ENCODE measurements at regions not wholly inside any gene's neighbourhood (a gene's known extent, or its start where the extent isn't known, plus 50 kb on each side); places are given as distances from the start of the nearest gene placed in this dataset.

DNA sequence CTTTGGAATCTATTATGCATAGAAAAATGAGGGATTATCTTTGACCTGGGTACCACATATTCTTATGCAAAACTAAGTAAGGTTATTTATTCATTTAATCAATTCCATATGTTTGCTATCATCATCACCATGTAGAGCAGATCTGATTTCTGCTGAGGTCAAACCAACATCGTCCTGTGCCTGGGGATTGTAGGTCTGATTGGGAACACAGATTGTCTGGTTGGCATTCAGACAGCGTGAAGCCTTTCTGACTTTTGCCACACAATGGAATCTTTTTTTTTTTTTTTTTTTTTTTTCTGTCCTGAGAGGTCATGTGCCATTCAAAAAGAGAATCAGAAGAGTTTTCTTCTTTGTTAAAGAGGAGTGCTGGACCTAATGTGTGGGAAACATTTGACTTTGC lies 142.9 kb downstream of the RAB11FIP2 start:
- no peaks in the 10 kb centered on the region for H3K9me3 ChIP-seq (ENCODE audit: low read length)
- no peak overlapping the region for H3K9ac ChIP-seq (ENCODE audit: low read length)
- H3K27me3 ChIP-seq (ENCODE audit: insufficient read depth, low read length): 0 out of 2 replicates have a peak, but pooled peaks cover 4% of the 10 kb centered on the region
- H3K4me1 ChIP-seq (ENCODE audit: insufficient read depth, low read length, severe bottlenecking): no peaks in the 10 kb centered on the region
- no peak overlapping the region for H3K4me3 ChIP-seq (ENCODE audit: low read depth, low read length, poor library complexity, severe bottlenecking)
- no peaks in the 10 kb centered on the region for H3K36me3 ChIP-seq (ENCODE audit: insufficient read depth, low read length)
- TF ChIP-seq, protein P1, sequence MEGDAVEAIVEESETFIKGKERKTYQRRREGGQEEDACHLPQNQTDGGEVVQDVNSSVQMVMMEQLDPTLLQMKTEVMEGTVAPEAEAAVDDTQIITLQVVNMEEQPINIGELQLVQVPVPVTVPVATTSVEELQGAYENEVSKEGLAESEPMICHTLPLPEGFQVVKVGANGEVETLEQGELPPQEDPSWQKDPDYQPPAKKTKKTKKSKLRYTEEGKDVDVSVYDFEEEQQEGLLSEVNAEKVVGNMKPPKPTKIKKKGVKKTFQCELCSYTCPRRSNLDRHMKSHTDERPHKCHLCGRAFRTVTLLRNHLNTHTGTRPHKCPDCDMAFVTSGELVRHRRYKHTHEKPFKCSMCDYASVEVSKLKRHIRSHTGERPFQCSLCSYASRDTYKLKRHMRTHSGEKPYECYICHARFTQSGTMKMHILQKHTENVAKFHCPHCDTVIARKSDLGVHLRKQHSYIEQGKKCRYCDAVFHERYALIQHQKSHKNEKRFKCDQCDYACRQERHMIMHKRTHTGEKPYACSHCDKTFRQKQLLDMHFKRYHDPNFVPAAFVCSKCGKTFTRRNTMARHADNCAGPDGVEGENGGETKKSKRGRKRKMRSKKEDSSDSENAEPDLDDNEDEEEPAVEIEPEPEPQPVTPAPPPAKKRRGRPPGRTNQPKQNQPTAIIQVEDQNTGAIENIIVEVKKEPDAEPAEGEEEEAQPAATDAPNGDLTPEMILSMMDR (IDR thresholded peaks at IDR 0.05; ENCODE audit: low read length): no peak
- TF ChIP-seq EZH2 (IDR thresholded peaks at IDR 0.05; ENCODE audit: borderline replicate concordance, low read length): no peak
- H4K20me1 ChIP-seq (ENCODE audit: insufficient read depth, low read length): no peaks in the 10 kb centered on the region
- H3F3A ChIP-seq (ENCODE audit: insufficient read depth, low read length): no peaks in the 10 kb centered on the region
- H3K27ac ChIP-seq (ENCODE audit: low read depth, low read length, poor library complexity, severe bottlenecking): no peak overlapping the region
- H3K9me2 ChIP-seq (ENCODE audit: low read depth, low read length): no peaks in the 10 kb centered on the region
- H3K79me2 ChIP-seq (ENCODE audit: insufficient read depth, low read length): no peaks in the 10 kb centered on the region
- H3K4me2 ChIP-seq (ENCODE audit: low read length): no peak overlapping the region
- H2AFZ ChIP-seq (ENCODE audit: low read length): no peak overlapping the region

GRCh38 chr10:117905404-117905803 lies 141.3 kb downstream of the RAB11FIP2 start:
- TF ChIP-seq EZH2 (IDR thresholded peaks at IDR 0.05; ENCODE audit: borderline replicate concordance, low read length): no peak
- TF ChIP-seq, protein P1 (IDR thresholded peaks at IDR 0.05; ENCODE audit: low read length): no peak
- Histone ChIP-seq H3K4me1 (ENCODE audit: insufficient read depth, low read length, severe bottlenecking) (no peaks in the 10 kb centered on the region), H3K79me2 (ENCODE audit: insufficient read depth, low read length) (no peaks in the 10 kb centered on the region), H3K9ac (ENCODE audit: low read length) (no peak overlapping the region), H3K9me2 (ENCODE audit: low read depth, low read length) (no peaks in the 10 kb centered on the region), H3F3A (ENCODE audit: insufficient read depth, low read length) (no peaks in the 10 kb centered on the region), H3K4me3 (ENCODE audit: low read depth, low read length, poor library complexity, severe bottlenecking) (no peak overlapping the region), H2AFZ (ENCODE audit: low read length) (no peak overlapping the region), H3K27me3 (ENCODE audit: insufficient read depth, low read length) (0 out of 2 replicates have a peak, but pooled peaks cover 4% of the 10 kb centered on the region), H3K4me2 (ENCODE audit: low read length) (no peak overlapping the region), H3K36me3 (ENCODE audit: insufficient read depth, low read length) (no peaks in the 10 kb centered on the region), H3K27ac (ENCODE audit: low read depth, low read length, poor library complexity, severe bottlenecking) (no peak overlapping the region), H4K20me1 (ENCODE audit: insufficient read depth, low read length) (no peaks in the 10 kb centered on the region), H3K9me3 (ENCODE audit: low read length) (no peaks in the 10 kb centered on the region)

- Histone ChIP-seq H3F3A (ENCODE audit: insufficient read depth, low read length) (no peaks in the 10 kb centered on the region), H3K9me3 (ENCODE audit: low read length) (no peaks in the 10 kb centered on the region), H3K79me2 (ENCODE audit: insufficient read depth, low read length) (no peaks in the 10 kb centered on the region), H3K27me3 (ENCODE audit: insufficient read depth, low read length) (0 out of 2 replicates have a peak, but pooled peaks cover under 1% of the 10 kb centered on the region), H3K4me3 (ENCODE audit: low read depth, low read length, poor library complexity, severe bottlenecking) (no peak overlapping the region), H3K4me2 (ENCODE audit: low read length) (no peak overlapping the region), H3K9me2 (ENCODE audit: low read depth, low read length) (no peaks in the 10 kb centered on the region), H3K9ac (ENCODE audit: low read length) (no peak overlapping the region), H4K20me1 (ENCODE audit: insufficient read depth, low read length) (no peaks in the 10 kb centered on the region), H3K36me3 (ENCODE audit: insufficient read depth, low read length) (no peaks in the 10 kb centered on the region), H3K4me1 (ENCODE audit: insufficient read depth, low read length, severe bottlenecking) (no peaks in the 10 kb centered on the region), H2AFZ (ENCODE audit: low read length) (no peak overlapping the region), H3K27ac (ENCODE audit: low read depth, low read length, poor library complexity, severe bottlenecking) (no peak overlapping the region)
- no peak for TF ChIP-seq EZH2 (IDR thresholded peaks at IDR 0.05; ENCODE audit: borderline replicate concordance, low read length)
Measured at GRCh38 chr10:117911684-117912083, 135.1 kb downstream of the RAB11FIP2 start.

GRCh38 chr10:117914334-117914733 lies 132.4 kb downstream of the RAB11FIP2 start:
- H3F3A ChIP-seq (ENCODE audit: insufficient read depth, low read length): no peaks in the 10 kb centered on the region
- H3K27ac ChIP-seq (ENCODE audit: low read depth, low read length, poor library complexity, severe bottlenecking): no peak overlapping the region
- no peaks in the 10 kb centered on the region for H3K79me2 ChIP-seq (ENCODE audit: insufficient read depth, low read length)
- H4K20me1 ChIP-seq (ENCODE audit: insufficient read depth, low read length): no peaks in the 10 kb centered on the region
- H3K36me3 ChIP-seq (ENCODE audit: insufficient read depth, low read length): no peaks in the 10 kb centered on the region
- H3K4me1 ChIP-seq (ENCODE audit: insufficient read depth, low read length, severe bottlenecking): no peaks in the 10 kb centered on the region
- no peak overlapping the region for H2AFZ ChIP-seq (ENCODE audit: low read length)
- H3K9me3 ChIP-seq (ENCODE audit: low read length): no peaks in the 10 kb centered on the region
- no peak overlapping the region for H3K4me2 ChIP-seq (ENCODE audit: low read length)
- no peak for TF ChIP-seq EZH2 (IDR thresholded peaks at IDR 0.05; ENCODE audit: borderline replicate concordance, low read length)
- TF ChIP-seq, protein P1 (IDR thresholded peaks at IDR 0.05; ENCODE audit: low read length): no peak
- H3K27me3 ChIP-seq (ENCODE audit: insufficient read depth, low read length): no peaks in the 10 kb centered on the region
- H3K4me3 ChIP-seq (ENCODE audit: low read depth, low read length, poor library complexity, severe bottlenecking): no peak overlapping the region
- H3K9ac ChIP-seq (ENCODE audit: low read length): no peak overlapping the region
- no peaks in the 10 kb centered on the region for H3K9me2 ChIP-seq (ENCODE audit: low read depth, low read length)

Measured in OCI-LY1 (cell line).